ENCODE measurements at regions not wholly inside any gene's neighbourhood (a gene's known extent, or its start where the extent isn't known, plus 50 kb on each side); places are given as distances from the start of the nearest gene placed in this dataset.

GRCh38 chr10:61181832-61182231 lies 237.8 kb upstream of the RHOBTB1 start:
- no peak for TF ChIP-seq POLR2A (IDR thresholded peaks at IDR 0.05; ENCODE audit: low read depth)
- no peak for TF ChIP-seq EP300 (IDR thresholded peaks at IDR 0.05)
- TF ChIP-seq POLR2AphosphoS5 (IDR thresholded peaks at IDR 0.05) = no peak
- TF ChIP-seq, protein P1, sequence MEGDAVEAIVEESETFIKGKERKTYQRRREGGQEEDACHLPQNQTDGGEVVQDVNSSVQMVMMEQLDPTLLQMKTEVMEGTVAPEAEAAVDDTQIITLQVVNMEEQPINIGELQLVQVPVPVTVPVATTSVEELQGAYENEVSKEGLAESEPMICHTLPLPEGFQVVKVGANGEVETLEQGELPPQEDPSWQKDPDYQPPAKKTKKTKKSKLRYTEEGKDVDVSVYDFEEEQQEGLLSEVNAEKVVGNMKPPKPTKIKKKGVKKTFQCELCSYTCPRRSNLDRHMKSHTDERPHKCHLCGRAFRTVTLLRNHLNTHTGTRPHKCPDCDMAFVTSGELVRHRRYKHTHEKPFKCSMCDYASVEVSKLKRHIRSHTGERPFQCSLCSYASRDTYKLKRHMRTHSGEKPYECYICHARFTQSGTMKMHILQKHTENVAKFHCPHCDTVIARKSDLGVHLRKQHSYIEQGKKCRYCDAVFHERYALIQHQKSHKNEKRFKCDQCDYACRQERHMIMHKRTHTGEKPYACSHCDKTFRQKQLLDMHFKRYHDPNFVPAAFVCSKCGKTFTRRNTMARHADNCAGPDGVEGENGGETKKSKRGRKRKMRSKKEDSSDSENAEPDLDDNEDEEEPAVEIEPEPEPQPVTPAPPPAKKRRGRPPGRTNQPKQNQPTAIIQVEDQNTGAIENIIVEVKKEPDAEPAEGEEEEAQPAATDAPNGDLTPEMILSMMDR (IDR thresholded peaks at IDR 0.05) = no peak
- Histone ChIP-seq H3K4me3 (no peak overlapping the region), H3K4me1 (peaks cover 0 to 13% (median 10%) of the 10 kb centered on the region in 4 donors), H3K36me3 (no peaks in the 10 kb centered on the region), H3K9me3 (no peaks in the 10 kb centered on the region), H3K27ac (replicated peaks in 1 of 4) (no peak overlapping the region), H3K27me3 (no peaks in the 10 kb centered on the region)
- WGBS = 91% methylated on average over 3 of the region's 3 CpGs
- intact Hi-C loops (cut with DNase I) = no loop called here
- no peak for DNase-seq (ENCODE audit: extremely low spot score)

DNA sequence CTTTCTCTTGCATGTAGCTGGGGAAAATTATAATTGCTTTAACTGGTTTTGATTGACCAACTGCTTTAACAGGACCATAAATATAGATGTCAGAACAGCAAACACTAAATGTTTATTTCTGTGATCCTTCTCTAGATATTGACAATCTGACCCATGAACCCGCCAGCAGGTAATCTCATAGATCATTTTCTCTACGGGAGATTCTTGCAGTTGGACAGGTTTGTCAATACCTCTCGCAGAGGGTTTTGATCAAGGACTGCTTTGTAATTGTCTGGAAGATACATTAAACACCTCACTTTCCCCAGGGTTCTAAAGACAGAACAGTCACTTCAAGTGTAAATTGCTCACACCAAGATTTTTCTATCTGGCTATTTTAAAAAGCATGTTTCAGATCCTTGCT lies 235.8 kb upstream of the RHOBTB1 start:
- no peaks in the 10 kb centered on the region for H3K27me3 ChIP-seq
- intact Hi-C loops (cut with DNase I) = no loop called here
- no peak for DNase-seq (ENCODE audit: extremely low spot score)
- no peak overlapping the region for H3K4me3 ChIP-seq
- no peaks in the 10 kb centered on the region for H3K36me3 ChIP-seq
- H3K9me3 ChIP-seq = no peaks in the 10 kb centered on the region
- TF ChIP-seq EP300 (IDR thresholded peaks at IDR 0.05) = no peak
- TF ChIP-seq POLR2AphosphoS5 (IDR thresholded peaks at IDR 0.05) = no peak
- TF ChIP-seq, protein P1 (IDR thresholded peaks at IDR 0.05) = no peak
- no peak for TF ChIP-seq POLR2A (IDR thresholded peaks at IDR 0.05; ENCODE audit: low read depth)
- 88% methylated on average over 3 of the region's 3 CpGs for WGBS
- no peak overlapping the region for H3K27ac ChIP-seq (replicated peaks in 1 of 4)
- peaks cover 15 to 32% (median 28%) of the 10 kb centered on the region in 4 donors for H3K4me1 ChIP-seq

DNA sequence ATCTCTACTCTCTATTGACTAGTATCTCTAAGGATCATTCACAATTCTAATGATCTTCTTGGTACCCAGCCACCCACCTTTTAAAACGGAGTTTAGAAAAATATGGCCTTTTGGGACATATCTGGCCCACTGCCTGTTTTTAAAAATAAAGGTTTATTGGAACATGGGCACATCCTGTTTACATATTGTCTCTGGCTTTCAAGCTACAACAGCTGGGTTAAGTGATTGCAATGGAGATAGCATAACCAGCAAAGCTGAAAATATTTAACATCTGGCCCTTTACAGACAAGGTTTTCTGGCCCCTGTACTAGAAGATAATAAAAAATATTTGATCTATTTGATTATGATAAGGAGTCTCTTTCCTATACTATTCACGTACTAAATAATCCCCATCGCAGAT lies 232.4 kb upstream of the RHOBTB1 start:
- no peaks in the 10 kb centered on the region for H3K27me3 ChIP-seq
- whole genome bisulfite sequencing = 75% methylated on average over 3 of the region's 3 CpGs
- H3K9me3 ChIP-seq = no peaks in the 10 kb centered on the region
- no peak for DNase-seq (ENCODE audit: extremely low spot score)
- H3K4me1 ChIP-seq = peaks cover 15 to 39% (median 30%) of the 10 kb centered on the region in 4 donors
- H3K4me3 ChIP-seq = no peak overlapping the region
- intact Hi-C loops (cut with DNase I) = no loop called here
- peak overlapping the region in 1 of 4 donors; percentile 21 for H3K27ac ChIP-seq (replicated peaks in 1 of 4)
- TF ChIP-seq, protein P1 (IDR thresholded peaks at IDR 0.05) = no peak
- TF ChIP-seq POLR2AphosphoS5 (IDR thresholded peaks at IDR 0.05) (no peak), EP300 (IDR thresholded peaks at IDR 0.05) (no peak), POLR2A (IDR thresholded peaks at IDR 0.05; ENCODE audit: low read depth) (no peak)
- no peaks in the 10 kb centered on the region for H3K36me3 ChIP-seq

DNA sequence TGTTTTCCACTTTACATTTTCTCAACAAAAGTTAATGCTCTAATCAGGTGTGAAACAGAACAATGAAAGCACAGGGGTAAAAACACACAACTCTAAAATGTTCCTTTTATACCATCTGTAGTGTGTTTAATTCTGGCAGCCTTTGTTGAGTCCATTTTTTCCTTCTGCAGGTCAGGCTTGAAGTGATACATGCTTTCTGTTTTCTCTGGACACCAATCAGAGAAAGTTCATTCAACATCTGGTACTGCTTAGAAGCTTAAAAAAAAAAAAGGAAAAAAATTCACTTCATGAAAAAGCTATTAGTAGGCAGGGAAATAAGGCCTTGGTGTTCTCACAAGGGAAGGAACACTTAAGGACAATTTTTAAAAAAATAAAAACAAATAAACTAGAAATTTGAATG lies 231.3 kb upstream of the RHOBTB1 start:
- no peak for DNase-seq (ENCODE audit: extremely low spot score)
- peak overlapping the region in 2 of 4 donors; percentile 5 to 45 for H3K27ac ChIP-seq (replicated peaks in 1 of 4)
- intact Hi-C loops (cut with DNase I) = no loop called here

More for the DNA sequence above, 231.3 kb upstream of the RHOBTB1 start:
- TF ChIP-seq POLR2A (IDR thresholded peaks at IDR 0.05; ENCODE audit: low read depth) = no peak
- TF ChIP-seq, protein P1 (IDR thresholded peaks at IDR 0.05) = no peak
- no peak for TF ChIP-seq POLR2AphosphoS5 (IDR thresholded peaks at IDR 0.05)
- TF ChIP-seq EP300 (IDR thresholded peaks at IDR 0.05) = no peak
- Histone ChIP-seq H3K27me3 (no peaks in the 10 kb centered on the region), H3K4me3 (no peak overlapping the region), H3K4me1 (peaks cover 15 to 39% (median 30%) of the 10 kb centered on the region in 4 donors), H3K36me3 (no peaks in the 10 kb centered on the region), H3K9me3 (no peaks in the 10 kb centered on the region)
